GM12878 (cell line): ENCODE measurements at regions not wholly inside any gene's neighbourhood (a gene's known extent, or its start where the extent isn't known, plus 50 kb on each side); places are given as distances from the start of the nearest gene placed in this dataset.

Experiments
- BRCA1 ChIP-seq: IDR thresholded peaks from 2 replicates; pipeline ENCODE4 v1.6.1; 2011; ENCODE audit warnings: low read depth, low read length, improper control_type of control experiment
- HDGF ChIP-seq: fragments of 450-650 bp; IDR thresholded peaks from 2 replicates; pipeline ENCODE4 v1.6.1; 2016; ENCODE audit warnings: antibody characterized with exemption
- MTA3 ChIP-seq: IDR thresholded peaks from 2 replicates; pipeline ENCODE4 v1.6.1; 2012; ENCODE audit warnings: low read length, inconsistent platforms, borderline replicate concordance
- POLR2A ChIP-seq: IDR thresholded peaks from 2 replicates; pipeline ENCODE4 v1.6.1; 2011; ENCODE audit warnings: low read depth, mild to moderate bottlenecking, low read length
- SIX5 ChIP-seq: IDR thresholded peaks from 2 replicates; pipeline ENCODE4 v1.6.1; 2011; ENCODE audit warnings: mild to moderate bottlenecking, low read depth, low read length, moderate library complexity; ENCODE audit not compliant: severe bottlenecking
- ZNF274 ChIP-seq: IDR thresholded peaks from one replicate; pipeline ENCODE4 v1.8.0; 2011; ENCODE audit not compliant: insufficient read length, insufficient read depth
- TF ChIP-seq, protein P1 (sequence below): IDR thresholded peaks from 2 replicates; pipeline ENCODE4 v1.6.1; 2012; ENCODE audit warnings: low read depth, low read length, improper control_type of control experiment
- TF ChIP-seq, protein P2 (sequence below), 3 experiments: IDR thresholded peaks in 2 of 3; conservative IDR thresholded peaks in 1 of 3; 2 replicates each; pipeline ENCODE4 v1.5.1; 2011; ENCODE audit warnings: low read depth in 3 of 3, low read length in 3 of 3, mild to moderate bottlenecking in 3 of 3, control low read depth in 2 of 3, moderate library complexity in 2 of 3, inconsistent platforms in 1 of 3, mixed read lengths in 1 of 3; ENCODE audit not compliant: control insufficient read depth in 2 of 3, insufficient read depth in 1 of 3; ENCODE audit errors: extremely low read depth in 1 of 3
- TF ChIP-seq, protein P3 (sequence below): IDR thresholded peaks from 2 replicates; pipeline ENCODE4 v1.6.1; 2011; ENCODE audit warnings: mild to moderate bottlenecking, low read depth, low read length, moderate library complexity; ENCODE audit not compliant: insufficient replicate concordance

DNA sequence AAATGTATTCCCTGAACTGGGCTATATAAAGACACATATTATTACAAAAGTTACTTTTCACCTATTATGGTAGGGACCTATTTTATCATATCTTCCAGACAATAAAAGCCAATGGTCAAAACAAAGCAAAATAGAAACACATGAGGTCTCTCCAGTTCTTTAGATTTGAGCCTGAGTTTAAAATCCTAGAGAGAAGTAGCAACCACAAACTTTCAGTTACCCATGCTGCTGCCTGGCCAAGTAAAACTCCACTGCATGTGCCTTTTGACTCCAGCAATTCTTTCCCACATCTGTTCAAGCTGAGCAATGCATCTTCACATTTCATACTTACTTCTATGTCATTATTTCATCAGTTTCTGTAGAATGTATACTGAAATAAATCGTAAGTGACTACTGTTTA is 405.3 kb downstream of the STK39 start:
- TF ChIP-seq MTA3 = no peak
- TF ChIP-seq, protein P1, sequence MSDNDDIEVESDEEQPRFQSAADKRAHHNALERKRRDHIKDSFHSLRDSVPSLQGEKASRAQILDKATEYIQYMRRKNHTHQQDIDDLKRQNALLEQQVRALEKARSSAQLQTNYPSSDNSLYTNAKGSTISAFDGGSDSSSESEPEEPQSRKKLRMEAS = no peak
- no peak for TF ChIP-seq POLR2A
- TF ChIP-seq, protein P2, sequence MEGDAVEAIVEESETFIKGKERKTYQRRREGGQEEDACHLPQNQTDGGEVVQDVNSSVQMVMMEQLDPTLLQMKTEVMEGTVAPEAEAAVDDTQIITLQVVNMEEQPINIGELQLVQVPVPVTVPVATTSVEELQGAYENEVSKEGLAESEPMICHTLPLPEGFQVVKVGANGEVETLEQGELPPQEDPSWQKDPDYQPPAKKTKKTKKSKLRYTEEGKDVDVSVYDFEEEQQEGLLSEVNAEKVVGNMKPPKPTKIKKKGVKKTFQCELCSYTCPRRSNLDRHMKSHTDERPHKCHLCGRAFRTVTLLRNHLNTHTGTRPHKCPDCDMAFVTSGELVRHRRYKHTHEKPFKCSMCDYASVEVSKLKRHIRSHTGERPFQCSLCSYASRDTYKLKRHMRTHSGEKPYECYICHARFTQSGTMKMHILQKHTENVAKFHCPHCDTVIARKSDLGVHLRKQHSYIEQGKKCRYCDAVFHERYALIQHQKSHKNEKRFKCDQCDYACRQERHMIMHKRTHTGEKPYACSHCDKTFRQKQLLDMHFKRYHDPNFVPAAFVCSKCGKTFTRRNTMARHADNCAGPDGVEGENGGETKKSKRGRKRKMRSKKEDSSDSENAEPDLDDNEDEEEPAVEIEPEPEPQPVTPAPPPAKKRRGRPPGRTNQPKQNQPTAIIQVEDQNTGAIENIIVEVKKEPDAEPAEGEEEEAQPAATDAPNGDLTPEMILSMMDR (IDR thresholded peaks at IDR 0.05 in 2 of 3, conservative IDR thresholded peaks at IDR 0.05 in 1 of 3; ENCODE audit: control insufficient read depth in 2 of 3, extremely low read depth in 1 of 3, insufficient read depth in 1 of 3, low read depth in 3 of 3, low read length in 3 of 3) = no peak
- no peak for TF ChIP-seq SIX5
- TF ChIP-seq, protein P3, sequence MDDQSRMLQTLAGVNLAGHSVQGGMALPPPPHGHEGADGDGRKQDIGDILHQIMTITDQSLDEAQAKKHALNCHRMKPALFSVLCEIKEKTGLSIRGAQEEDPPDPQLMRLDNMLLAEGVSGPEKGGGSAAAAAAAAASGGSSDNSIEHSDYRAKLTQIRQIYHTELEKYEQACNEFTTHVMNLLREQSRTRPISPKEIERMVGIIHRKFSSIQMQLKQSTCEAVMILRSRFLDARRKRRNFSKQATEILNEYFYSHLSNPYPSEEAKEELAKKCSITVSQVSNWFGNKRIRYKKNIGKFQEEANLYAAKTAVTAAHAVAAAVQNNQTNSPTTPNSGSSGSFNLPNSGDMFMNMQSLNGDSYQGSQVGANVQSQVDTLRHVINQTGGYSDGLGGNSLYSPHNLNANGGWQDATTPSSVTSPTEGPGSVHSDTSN = no peak
- TF ChIP-seq ZNF274 = no peak
- TF ChIP-seq HDGF = no peak
- TF ChIP-seq BRCA1 = no peak
